Liver (tissue), 7 donors: ENCODE measurements at regions not wholly inside any gene's neighbourhood (a gene's known extent, or its start where the extent isn't known, plus 50 kb on each side); places are given as distances from the start of the nearest gene placed in this dataset.

Source experiments
- DNase-seq: peaks from one replicate; pipeline ENCODE4 v3.0.0-alpha.2; 2017; ENCODE audit warnings: low spot score
- H3K27ac ChIP-seq, 2 donors: one replicate each; pipeline ENCODE4 v1.7.0; 2013; ENCODE audit warnings: inconsistent platforms in 2 of 2, low read length in 2 of 2, control low read depth in 1 of 2, low read depth in 1 of 2, mild to moderate bottlenecking in 1 of 2
- H3K27me3 ChIP-seq, 4 donors: one replicate each; pipeline versions ENCODE4 v1.6.1 to v1.7.0; 2013; ENCODE audit warnings: low read length in 3 of 4, inconsistent platforms in 1 of 4, mild to moderate bottlenecking in 1 of 4, moderate library complexity in 1 of 4; ENCODE audit not compliant: control insufficient read depth in 4 of 4, insufficient read depth in 4 of 4
- H3K36me3 ChIP-seq, 4 donors: one replicate each; pipeline versions ENCODE4 v1.6.1 to v1.7.0; 2013; ENCODE audit warnings: low read length in 3 of 4, mild to moderate bottlenecking in 3 of 4, low read depth in 1 of 4, moderate library complexity in 1 of 4; ENCODE audit not compliant: control insufficient read depth in 4 of 4, insufficient read depth in 3 of 4
- H3K4me1 ChIP-seq, 4 donors: one replicate each; pipeline versions ENCODE4 v1.6.1 to v1.7.0; 2013; ENCODE audit warnings: low read length in 3 of 4, mild to moderate bottlenecking in 3 of 4, moderate library complexity in 1 of 4; ENCODE audit not compliant: control insufficient read depth in 4 of 4, insufficient read depth in 4 of 4
- H3K4me3 ChIP-seq, 3 donors: one replicate each; pipeline versions ENCODE4 v1.6.1 to v1.7.0; 2013; ENCODE audit warnings: low read length in 3 of 3, control low read depth in 1 of 3, low read depth in 1 of 3, mild to moderate bottlenecking in 1 of 3
- H3K9ac ChIP-seq, 2 donors: one replicate each; pipeline ENCODE4 v1.7.0; 2013; ENCODE audit warnings: low read length in 2 of 2, mild to moderate bottlenecking in 2 of 2, moderate library complexity in 2 of 2, control low read depth in 1 of 2, low read depth in 1 of 2
- H3K9me3 ChIP-seq, 4 donors: one replicate each; pipeline versions ENCODE4 v1.6.1 to v1.7.0; 2013; ENCODE audit warnings: low read length in 3 of 4; ENCODE audit not compliant: control insufficient read depth in 4 of 4
- ATF3 ChIP-seq: IDR thresholded peaks from 2 replicates; pipeline ENCODE4 v1.6.1; 2016; ENCODE audit warnings: antibody characterized with exemption
- EGR1 ChIP-seq, 2 donors: IDR thresholded peaks; 2 replicates each; pipeline ENCODE4 v1.6.1; 2016 to 2018; ENCODE audit warnings: antibody characterized with exemption in 2 of 2, low read depth in 2 of 2
- FOXA1 ChIP-seq: IDR thresholded peaks from 2 replicates; pipeline ENCODE4 v1.6.1; 2016; ENCODE audit warnings: antibody characterized with exemption
- FOXA2 ChIP-seq: IDR thresholded peaks from 2 replicates; pipeline ENCODE4 v1.6.1; 2016; ENCODE audit warnings: antibody characterized with exemption
- GABPA ChIP-seq, 2 donors: IDR thresholded peaks in 1 of 2; conservative IDR thresholded peaks in 1 of 2; 2 replicates each; pipeline ENCODE4 v1.6.1; 2016; ENCODE audit warnings: antibody characterized with exemption in 2 of 2, mild to moderate bottlenecking in 1 of 2, moderate library complexity in 1 of 2
- HNF4A ChIP-seq, 2 donors: conservative IDR thresholded peaks; 2 replicates each; pipeline ENCODE4 v1.6.1; 2016; ENCODE audit warnings: antibody characterized with exemption in 2 of 2, mild to moderate bottlenecking in 2 of 2
- HNF4G ChIP-seq: IDR thresholded peaks from 2 replicates; pipeline ENCODE4 v1.6.1; 2016; ENCODE audit warnings: antibody characterized with exemption
- JUND ChIP-seq, 2 donors: IDR thresholded peaks; 2 replicates each; pipeline ENCODE4 v1.6.1; 2016; ENCODE audit warnings: antibody characterized with exemption in 2 of 2
- NR2F2 ChIP-seq: IDR thresholded peaks from 2 replicates; pipeline ENCODE4 v1.6.1; 2016; ENCODE audit warnings: antibody characterized with exemption
- RAD21 ChIP-seq, 2 donors: IDR thresholded peaks; 2 replicates each; pipeline ENCODE4 v1.6.1; 2016; ENCODE audit warnings: antibody characterized with exemption in 2 of 2, mild to moderate bottlenecking in 2 of 2
- REST ChIP-seq: IDR thresholded peaks from 2 replicates; pipeline ENCODE4 v1.6.1; 2016; ENCODE audit warnings: antibody characterized with exemption, mild to moderate bottlenecking
- SP1 ChIP-seq: IDR thresholded peaks from 2 replicates; pipeline ENCODE4 v1.6.1; 2018; ENCODE audit warnings: antibody characterized with exemption, mild to moderate bottlenecking
- TAF1 ChIP-seq: conservative IDR thresholded peaks from 2 replicates; pipeline ENCODE4 v1.6.1; 2016; ENCODE audit warnings: antibody characterized with exemption, mild to moderate bottlenecking
- YY1 ChIP-seq: IDR thresholded peaks from 2 replicates; pipeline ENCODE4 v1.6.1; 2016; ENCODE audit warnings: antibody characterized with exemption, mild to moderate bottlenecking
- WGBS: extraction: QIAGEN DNeasy Blood & Tissue Kit; methylation state at CpG from one replicate; pipeline ENCODE4 v1.1.7; 2013; 5-methylcytosine and 5-hydroxymethylcytosine counted together
- TF ChIP-seq, protein P1 (sequence below): IDR thresholded peaks from 2 replicates; pipeline ENCODE4 v1.6.1; 2016; ENCODE audit warnings: antibody characterized with exemption
- TF ChIP-seq, protein P2 (sequence below): IDR thresholded peaks from 2 replicates; pipeline ENCODE4 v1.6.1; 2016; ENCODE audit warnings: antibody characterized with exemption
- donor health status: healthy.
- donor health status: healthy.
- donor health status: healthy.
- donor health status: healthy.

DNA sequence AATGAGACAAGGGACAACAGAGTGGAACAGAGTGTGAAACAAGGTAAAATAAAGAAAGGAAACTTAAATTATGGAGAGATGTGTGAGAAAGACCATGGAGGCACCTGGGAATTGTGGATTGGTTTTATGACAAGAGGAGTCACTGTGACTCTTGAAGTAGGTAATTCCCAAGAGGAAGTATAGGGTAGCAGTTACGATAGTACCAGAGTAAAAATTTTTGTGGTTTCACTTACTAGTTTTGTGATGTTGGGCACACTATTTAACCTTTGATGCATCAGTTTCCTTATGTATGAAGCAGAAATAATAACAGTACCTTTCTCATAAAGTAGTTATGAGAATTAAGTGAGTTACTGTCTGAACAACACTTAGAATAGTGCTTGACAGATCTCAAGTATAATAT, 267.9 kb upstream of the DPYD start:
- WGBS = 78% methylated on average over 1 of the region's 1 CpG
- H3K9me3 ChIP-seq = no peaks in the 10 kb centered on the region

DNA sequence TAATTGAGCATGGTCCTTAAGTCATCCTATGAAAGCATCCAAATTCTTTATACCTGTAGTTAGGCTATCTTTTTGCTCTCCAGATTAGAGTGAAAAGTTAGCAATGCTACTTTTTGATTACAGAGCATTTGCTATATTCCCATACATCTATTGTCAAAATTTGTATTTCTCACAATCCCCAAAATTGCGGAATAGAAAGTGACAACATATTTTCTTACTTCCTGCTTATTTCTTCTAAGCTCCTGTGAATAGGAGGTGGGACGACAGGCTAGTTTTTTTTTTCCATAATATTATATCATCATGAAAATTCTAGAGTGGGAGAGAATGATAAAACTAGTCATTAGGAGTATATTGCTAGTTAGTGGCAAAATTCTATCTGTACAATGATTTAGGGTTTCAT, 264.0 kb upstream of the DPYD start:
- WGBS = 84% methylated on average over 2 of the region's 2 CpGs
- Histone ChIP-seq H3K4me1 (no peaks in the 10 kb centered on the region), H3K4me3 (no peak overlapping the region), H3K27ac (no peak overlapping the region), H3K9me3 (no peaks in the 10 kb centered on the region), H3K36me3 (no peaks in the 10 kb centered on the region), H3K9ac (no peak overlapping the region), H3K27me3 (no peaks in the 10 kb centered on the region)
- TF ChIP-seq FOXA2 = no peak
- no peak for TF ChIP-seq RAD21 (IDR thresholded peaks at IDR 0.05)
- TF ChIP-seq ATF3 = no peak
- no peak for TF ChIP-seq GABPA (IDR thresholded peaks at IDR 0.05 in 1 of 2, conservative IDR thresholded peaks at IDR 0.05 in 1 of 2)
- TF ChIP-seq TAF1 = no peak
- TF ChIP-seq HNF4G = no peak
- TF ChIP-seq NR2F2 = no peak
- no peak for TF ChIP-seq REST
- no peak for TF ChIP-seq SP1
- DNase-seq = no peak

More for the DNA sequence above, 267.9 kb upstream of the DPYD start:
- H3K4me3 ChIP-seq = no peak overlapping the region
- H3K27me3 ChIP-seq = no peaks in the 10 kb centered on the region
- H3K36me3 ChIP-seq = no peaks in the 10 kb centered on the region
- no peaks in the 10 kb centered on the region for H3K4me1 ChIP-seq
- TF ChIP-seq, protein P1, sequence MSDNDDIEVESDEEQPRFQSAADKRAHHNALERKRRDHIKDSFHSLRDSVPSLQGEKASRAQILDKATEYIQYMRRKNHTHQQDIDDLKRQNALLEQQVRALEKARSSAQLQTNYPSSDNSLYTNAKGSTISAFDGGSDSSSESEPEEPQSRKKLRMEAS = no peak
- no peak for TF ChIP-seq GABPA (IDR thresholded peaks at IDR 0.05 in 1 of 2, conservative IDR thresholded peaks at IDR 0.05 in 1 of 2)
- no peak for TF ChIP-seq NR2F2
- no peak for TF ChIP-seq REST
- TF ChIP-seq YY1 = no peak
- no peak for TF ChIP-seq HNF4A (conservative IDR thresholded peaks at IDR 0.05)
- no peak for TF ChIP-seq RAD21 (IDR thresholded peaks at IDR 0.05)
- TF ChIP-seq JUND (IDR thresholded peaks at IDR 0.05) = no peak
- TF ChIP-seq, protein P2, sequence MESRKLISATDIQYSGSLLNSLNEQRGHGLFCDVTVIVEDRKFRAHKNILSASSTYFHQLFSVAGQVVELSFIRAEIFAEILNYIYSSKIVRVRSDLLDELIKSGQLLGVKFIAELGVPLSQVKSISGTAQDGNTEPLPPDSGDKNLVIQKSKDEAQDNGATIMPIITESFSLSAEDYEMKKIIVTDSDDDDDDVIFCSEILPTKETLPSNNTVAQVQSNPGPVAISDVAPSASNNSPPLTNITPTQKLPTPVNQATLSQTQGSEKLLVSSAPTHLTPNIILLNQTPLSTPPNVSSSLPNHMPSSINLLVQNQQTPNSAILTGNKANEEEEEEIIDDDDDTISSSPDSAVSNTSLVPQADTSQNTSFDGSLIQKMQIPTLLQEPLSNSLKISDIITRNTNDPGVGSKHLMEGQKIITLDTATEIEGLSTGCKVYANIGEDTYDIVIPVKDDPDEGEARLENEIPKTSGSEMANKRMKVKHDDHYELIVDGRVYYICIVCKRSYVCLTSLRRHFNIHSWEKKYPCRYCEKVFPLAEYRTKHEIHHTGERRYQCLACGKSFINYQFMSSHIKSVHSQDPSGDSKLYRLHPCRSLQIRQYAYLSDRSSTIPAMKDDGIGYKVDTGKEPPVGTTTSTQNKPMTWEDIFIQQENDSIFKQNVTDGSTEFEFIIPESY = no peak
- TF ChIP-seq FOXA2 = no peak
- TF ChIP-seq SP1 = no peak
- no peak for TF ChIP-seq EGR1 (IDR thresholded peaks at IDR 0.05; ENCODE audit: low read depth in 2 of 2)
- TF ChIP-seq FOXA1 = no peak
- H3K27ac ChIP-seq = no peak overlapping the region
- no peak overlapping the region for H3K9ac ChIP-seq
- no peak for DNase-seq
